MCF 10A (cell line): ENCODE measurements at regions not wholly inside any gene's neighbourhood (a gene's known extent, or its start where the extent isn't known, plus 50 kb on each side); places are given as distances from the start of the nearest gene placed in this dataset.

Experiments
- BruUV-seq: library from RNA; stranded (reverse); fragments of 400-500 nt; replicated peaks from 2 replicates; lab custom pipeline; 2021; lab: Mats Ljungman, UMichigan
- CTCF ChIA-PET: fragments of 300-600 bp; sonication (Branson Sonifier 250); formaldehyde crosslinking; extraction: SDS; loops from one replicate; lab custom pipeline; 2021; ENCODE audit warnings: antibody characterized with exemption, inconsistent platforms; lab: Yijun Ruan, JAX
- POLR2A ChIA-PET: fragments of 300-600, 350-650 bp; sonication (Branson Sonifier 250); formaldehyde crosslinking; extraction: SDS; loops from one replicate; lab custom pipeline; 2020; ENCODE audit warnings: antibody characterized with exemption, inconsistent platforms; lab: Yijun Ruan, JAX
- DNase-seq: peaks from one replicate; pipeline ENCODE4 v3.0.0-alpha.2; 2018; ENCODE audit not compliant: unreplicated experiment
- H3K27ac Mint-ChIP-seq: one replicate; pipeline ENCODE4 v1.8.0; 2022; ENCODE audit warnings: mild to moderate bottlenecking, low read depth, mixed read lengths; ENCODE audit not compliant: unreplicated experiment
- H3K27me3 Mint-ChIP-seq: one replicate; pipeline ENCODE4 v1.8.0; 2022; ENCODE audit warnings: mixed read lengths; ENCODE audit not compliant: insufficient read depth, unreplicated experiment
- H3K36me3 Mint-ChIP-seq: one replicate; pipeline ENCODE4 v1.8.0; 2022; ENCODE audit warnings: mild to moderate bottlenecking, moderate library complexity, mixed read lengths; ENCODE audit not compliant: insufficient read depth, unreplicated experiment
- H3K4me1 Mint-ChIP-seq: one replicate; pipeline ENCODE4 v1.8.0; 2022; ENCODE audit warnings: mixed read lengths; ENCODE audit not compliant: insufficient read depth, unreplicated experiment
- H3K4me3 Mint-ChIP-seq: one replicate; pipeline ENCODE4 v1.8.0; 2022; ENCODE audit warnings: mild to moderate bottlenecking, moderate library complexity, mixed read lengths; ENCODE audit not compliant: unreplicated experiment
- H3K9me3 Mint-ChIP-seq: one replicate; pipeline ENCODE4 v1.8.0; 2022; ENCODE audit warnings: mixed read lengths; ENCODE audit not compliant: unreplicated experiment
- intact Hi-C: fragments of 100-400 bp; cut with micrococcal nuclease; formaldehyde crosslinking; loops from 2 replicates; pipeline ENCODE4 v1.14.1; 2022
- TF ChIP-seq, protein P1 (sequence below): fragments of 200-600 bp; IDR thresholded peaks from one replicate; pipeline ENCODE4 v1.8.0; 2022; ENCODE audit warnings: antibody characterized with exemption, mild to moderate bottlenecking; ENCODE audit not compliant: unreplicated experiment

- Mint-ChIP-seq H3K36me3 (no peaks in the 10 kb centered on the region), H3K27me3 (no peaks in the 10 kb centered on the region), H3K4me3 (no peak overlapping the region), H3K27ac (no peak overlapping the region), H3K4me1 (peaks cover 20% of the 10 kb centered on the region), H3K9me3 (no peaks in the 10 kb centered on the region)
- DNase-seq, result no peak
- CTCF ChIA-PET, result interaction anchor here (1.5 kb wide), 1 partner anchor 211 kb away, joined by 4 read pairs; no protein-coding TSS in a partner anchor
- POLR2A ChIA-PET, result interaction anchor here (0.6 kb wide), 1 partner anchor 543 kb away, joined by 3 read pairs; no protein-coding TSS in a partner anchor
- TF ChIP-seq, protein P1, sequence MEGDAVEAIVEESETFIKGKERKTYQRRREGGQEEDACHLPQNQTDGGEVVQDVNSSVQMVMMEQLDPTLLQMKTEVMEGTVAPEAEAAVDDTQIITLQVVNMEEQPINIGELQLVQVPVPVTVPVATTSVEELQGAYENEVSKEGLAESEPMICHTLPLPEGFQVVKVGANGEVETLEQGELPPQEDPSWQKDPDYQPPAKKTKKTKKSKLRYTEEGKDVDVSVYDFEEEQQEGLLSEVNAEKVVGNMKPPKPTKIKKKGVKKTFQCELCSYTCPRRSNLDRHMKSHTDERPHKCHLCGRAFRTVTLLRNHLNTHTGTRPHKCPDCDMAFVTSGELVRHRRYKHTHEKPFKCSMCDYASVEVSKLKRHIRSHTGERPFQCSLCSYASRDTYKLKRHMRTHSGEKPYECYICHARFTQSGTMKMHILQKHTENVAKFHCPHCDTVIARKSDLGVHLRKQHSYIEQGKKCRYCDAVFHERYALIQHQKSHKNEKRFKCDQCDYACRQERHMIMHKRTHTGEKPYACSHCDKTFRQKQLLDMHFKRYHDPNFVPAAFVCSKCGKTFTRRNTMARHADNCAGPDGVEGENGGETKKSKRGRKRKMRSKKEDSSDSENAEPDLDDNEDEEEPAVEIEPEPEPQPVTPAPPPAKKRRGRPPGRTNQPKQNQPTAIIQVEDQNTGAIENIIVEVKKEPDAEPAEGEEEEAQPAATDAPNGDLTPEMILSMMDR, result no peak
- intact Hi-C loops, result no loop called here
- BruUV-seq, result no TSS peak
Observed at GRCh38 chr18:45409971-45410370, 205.3 kb upstream of the SLC14A2 start.

GRCh38 chr18:45412577-45412976, 202.7 kb upstream of the SLC14A2 start:
- Mint-ChIP-seq H3K4me1 (peaks cover 20% of the 10 kb centered on the region), H3K36me3 (no peaks in the 10 kb centered on the region), H3K9me3 (no peaks in the 10 kb centered on the region), H3K27ac (no peak overlapping the region), H3K4me3 (no peak overlapping the region), H3K27me3 (no peaks in the 10 kb centered on the region)
- peak; percentile 57 for DNase-seq
- POLR2A ChIA-PET, result interaction anchor here (0.9 kb wide), 1 partner anchor 9 kb away, joined by 6 read pairs; no protein-coding TSS in a partner anchor
- BruUV-seq, result no TSS peak
- TF ChIP-seq, protein P1, result no peak
- CTCF ChIA-PET, result interaction anchor here (0.6 to 0.7 kb wide), 2 partner anchors 134 to 186 kb away, joined by 3 read pairs; no protein-coding TSS in a partner anchor
- intact Hi-C loops, result no loop called here

GRCh38 chr18:45413180-45413836, 202.0 kb upstream of the SLC14A2 start:
- BruUV-seq, result no TSS peak
- Mint-ChIP-seq H3K27ac (no peak overlapping the region), H3K36me3 (no peaks in the 10 kb centered on the region), H3K9me3 (no peaks in the 10 kb centered on the region), H3K27me3 (no peaks in the 10 kb centered on the region), H3K4me1 (peaks cover 19% of the 10 kb centered on the region), H3K4me3 (no peak overlapping the region)
- TF ChIP-seq, protein P1, result no peak
- peak; percentile 44 for DNase-seq
- intact Hi-C loops, result no loop called here
- ChIA-PET POLR2A (interaction anchor here (0.9 kb wide), 1 partner anchor 10 kb away, joined by 6 read pairs; no protein-coding TSS in a partner anchor), CTCF (interaction anchor here (0.6 to 0.8 kb wide), 4 partner anchors 17 to 138 kb away, joined by 3 to 4 read pairs (median 3); no protein-coding TSS in a partner anchor)

DNA sequence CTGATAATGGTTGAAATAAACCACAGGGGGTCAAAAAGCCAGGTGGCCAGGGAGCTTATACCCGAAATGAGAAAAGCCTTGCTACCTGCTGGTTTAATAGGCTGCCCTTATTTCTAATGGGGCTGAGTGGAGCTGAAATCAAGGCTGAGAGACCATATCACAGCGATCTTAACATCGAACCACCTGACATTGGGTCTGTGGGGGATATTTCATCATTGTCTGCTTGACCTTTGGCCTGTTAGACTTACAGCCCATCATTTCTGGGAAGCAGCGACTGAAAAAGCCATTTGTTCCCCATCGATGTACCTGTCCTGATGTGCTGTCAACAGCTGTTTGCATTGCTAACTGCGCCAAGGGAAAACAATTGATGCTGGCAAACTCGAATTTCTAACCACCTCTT, 199.7 kb upstream of the SLC14A2 start:
- CTCF ChIA-PET, result no interaction called here
- Mint-ChIP-seq H3K36me3 (no peaks in the 10 kb centered on the region), H3K4me3 (no peak overlapping the region), H3K9me3 (no peaks in the 10 kb centered on the region), H3K27me3 (no peaks in the 10 kb centered on the region), H3K27ac (no peak overlapping the region), H3K4me1 (peaks cover 19% of the 10 kb centered on the region)
- POLR2A ChIA-PET, result no interaction called here
- DNase-seq, result no peak
- intact Hi-C loops, result no loop called here
- BruUV-seq, result no TSS peak
- TF ChIP-seq, protein P1, result no peak
